T47D (cell line): ENCODE measurements at regions not wholly inside any gene's neighbourhood (a gene's known extent, or its start where the extent isn't known, plus 50 kb on each side); places are given as distances from the start of the nearest gene placed in this dataset.

ENCODE experiments used
- DNase-seq, 2 experiments: peaks; one replicate each; pipeline versions ENCODE4 v3.0.0 to v3.0.0-alpha.2; 2011 to 2012; ENCODE audit warnings: low read depth in 1 of 2, low spot score in 1 of 2
- JUND ChIP-seq: IDR thresholded peaks from 2 replicates; pipeline ENCODE4 v1.6.1; 2012; ENCODE audit warnings: low read depth
- in situ Hi-C: cut with HindIII; loops from 2 replicates; pipeline ENCODE4 v1.10.0; 2016; ENCODE audit warnings: low sequenced_read_pairs, low pct_unique_long_range_greater_than_20kb

DNA sequence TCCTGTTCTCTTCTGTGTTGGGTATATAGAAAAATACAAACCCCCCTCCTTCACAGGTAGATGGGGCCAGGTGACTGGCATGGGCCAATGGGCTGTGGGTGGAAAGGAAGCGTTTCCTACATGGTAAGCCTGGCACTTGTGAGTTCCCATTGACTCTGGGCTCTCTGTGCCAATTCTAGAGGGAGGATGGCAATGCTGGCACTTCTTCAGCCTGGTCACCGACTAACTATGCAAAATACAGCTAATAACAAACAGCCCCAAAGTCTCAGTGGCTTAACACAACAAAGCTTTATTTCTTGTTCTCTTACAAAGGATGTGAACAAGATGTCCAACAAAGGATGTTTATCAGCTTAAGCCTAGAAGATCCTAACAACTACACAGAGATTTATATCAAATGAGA is 258.1 kb downstream of the SYK start:
- in situ Hi-C loops = no loop called here
- TF ChIP-seq JUND = no peak
- DNase-seq = no peak

DNA sequence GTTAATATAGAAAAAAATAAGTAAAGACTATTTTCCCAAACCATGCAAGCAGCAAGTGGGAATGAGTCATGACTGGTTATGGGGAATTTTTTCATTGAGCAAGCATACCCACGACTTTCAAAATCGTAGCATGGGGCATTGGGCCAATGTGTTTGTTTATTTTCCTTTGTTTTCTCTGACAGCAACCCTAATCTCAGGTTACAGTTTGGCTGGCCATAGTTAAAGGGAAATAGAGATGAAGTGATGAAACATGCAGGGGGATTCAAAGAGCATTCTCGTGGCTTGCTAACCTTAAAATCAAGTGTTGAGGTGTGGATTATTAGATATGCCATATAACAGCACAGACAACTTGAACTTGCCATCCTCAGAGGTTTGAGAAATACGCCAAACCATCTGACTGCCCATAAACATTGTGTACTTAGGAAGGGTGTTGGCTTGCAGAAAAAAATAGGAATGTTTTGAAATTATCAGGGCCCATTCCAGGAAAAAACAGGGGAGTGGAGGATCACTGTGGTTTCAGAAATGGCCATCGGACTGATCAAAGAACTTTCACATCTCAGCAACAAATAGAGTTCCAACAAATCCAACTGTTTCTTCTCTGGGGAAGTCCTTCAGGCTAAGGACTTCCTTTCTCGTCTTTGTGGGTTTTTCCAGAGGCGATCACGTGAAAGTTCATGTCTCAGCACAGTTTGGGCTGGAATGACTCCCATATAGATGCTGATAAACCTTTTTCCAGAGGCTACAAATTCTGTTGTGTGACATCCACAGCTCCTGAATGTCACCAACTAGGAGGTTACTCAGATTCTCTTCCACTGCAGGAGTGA is 259.1 kb downstream of the SYK start:
- in situ Hi-C loops = no loop called here
- peak in 1 of 2 experiments; percentile 67 for DNase-seq

DNA sequence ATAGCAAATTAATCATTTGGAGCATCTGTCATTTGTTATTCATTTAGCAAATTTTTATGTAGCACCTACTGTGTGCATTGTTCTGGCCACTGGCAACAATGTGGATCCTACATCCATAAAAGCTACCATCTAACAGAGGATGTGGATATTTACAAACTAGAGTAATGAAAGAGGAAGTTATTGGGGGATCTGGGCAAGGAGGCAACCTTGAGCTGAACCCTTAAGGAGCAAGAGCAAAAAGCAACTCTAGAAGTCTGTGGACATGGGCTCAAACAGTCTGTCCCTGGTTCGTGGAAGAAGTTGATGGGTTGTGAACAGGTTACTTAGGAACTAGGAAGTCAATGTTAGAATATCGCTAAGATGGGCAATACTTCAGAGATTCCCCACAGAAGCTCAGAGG is 259.9 kb downstream of the SYK start:
- no peak for TF ChIP-seq JUND
- in situ Hi-C loops = no loop called here
- DNase-seq = no peak

More for the DNA sequence above, 259.1 kb downstream of the SYK start:
- TF ChIP-seq JUND = no peak

DNA sequence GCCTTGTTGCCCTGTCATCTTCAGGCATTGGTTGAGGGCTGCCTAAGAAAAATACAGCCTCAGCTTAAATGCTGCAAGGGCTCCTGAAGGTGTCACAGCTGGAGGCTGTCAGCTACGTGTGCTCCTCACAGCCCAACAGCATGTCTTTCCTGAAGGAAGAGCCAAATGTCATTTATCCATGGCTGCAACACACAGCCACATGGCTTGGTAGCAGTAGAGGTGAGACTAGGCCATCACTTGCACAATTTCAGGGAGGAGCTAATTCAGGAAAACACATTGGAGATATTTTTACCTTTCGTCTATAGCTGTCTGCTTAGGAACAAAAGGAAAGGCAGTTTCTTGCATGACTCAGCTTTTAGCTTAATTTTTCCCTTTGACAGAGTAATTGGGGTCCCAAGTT is 260.7 kb downstream of the SYK start:
- no peak for TF ChIP-seq JUND
- in situ Hi-C loops = no loop called here
- DNase-seq = no peak

DNA sequence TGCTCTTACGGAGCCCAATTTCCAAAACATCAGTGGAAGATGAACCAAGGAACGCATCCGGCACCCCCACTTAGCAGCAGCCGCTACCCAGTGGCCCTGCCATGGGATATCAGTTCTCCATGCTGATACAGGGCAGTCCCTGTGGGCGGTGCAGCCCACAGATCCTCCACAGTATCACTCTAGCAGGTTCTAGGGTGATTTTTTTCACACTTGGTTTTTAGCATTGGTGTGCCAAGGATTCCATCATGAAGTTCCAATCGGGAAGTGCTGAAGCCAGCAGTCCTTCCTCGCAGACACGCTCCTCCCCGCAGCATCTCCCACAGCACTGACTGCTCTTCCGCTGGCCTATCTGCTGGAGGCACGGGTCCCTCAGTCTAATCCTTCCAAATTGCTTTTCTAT is 261.9 kb downstream of the SYK start:
- no peak for TF ChIP-seq JUND
- no peak for DNase-seq
- in situ Hi-C loops = no loop called here

DNA sequence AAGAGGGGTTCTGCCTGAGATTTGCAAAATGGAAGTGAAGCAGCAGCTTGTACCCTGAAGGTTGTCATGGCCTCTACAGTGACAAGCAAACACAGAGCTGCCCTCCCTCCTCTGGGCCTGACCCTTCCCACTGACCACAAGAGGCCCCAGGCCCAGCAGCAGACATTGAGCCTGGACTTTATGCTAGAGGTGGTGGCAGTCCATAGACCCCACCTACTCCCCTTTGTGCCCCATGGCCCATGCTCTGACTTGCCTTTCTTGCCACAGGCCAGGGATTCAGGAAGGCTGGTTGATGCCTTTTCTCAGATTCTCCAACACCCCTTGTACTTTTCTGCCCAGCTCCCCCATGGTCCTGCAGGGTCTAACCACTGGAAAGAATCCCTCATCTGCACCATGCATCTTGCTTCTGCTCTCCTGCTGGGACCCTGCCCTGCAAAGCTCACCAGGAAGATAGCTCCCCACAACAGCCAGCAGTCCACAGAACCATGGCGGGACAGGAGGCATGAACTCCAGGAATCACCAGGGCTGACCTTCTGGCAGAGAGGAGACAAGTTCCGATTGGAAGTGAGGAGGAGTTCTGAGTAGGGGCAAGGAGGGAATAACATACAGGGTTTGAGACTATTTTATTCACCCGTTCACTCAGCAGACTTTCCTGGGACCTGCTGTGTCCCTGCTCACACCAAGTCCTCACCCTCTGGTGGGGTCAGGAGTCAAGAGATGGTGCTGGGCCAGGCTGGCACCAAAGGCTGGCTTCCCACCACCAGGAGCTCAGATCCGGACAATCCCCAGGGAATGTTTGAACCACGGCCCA is 263.8 kb downstream of the SYK start:
- TF ChIP-seq JUND = no peak
- in situ Hi-C loops = no loop called here

DNA sequence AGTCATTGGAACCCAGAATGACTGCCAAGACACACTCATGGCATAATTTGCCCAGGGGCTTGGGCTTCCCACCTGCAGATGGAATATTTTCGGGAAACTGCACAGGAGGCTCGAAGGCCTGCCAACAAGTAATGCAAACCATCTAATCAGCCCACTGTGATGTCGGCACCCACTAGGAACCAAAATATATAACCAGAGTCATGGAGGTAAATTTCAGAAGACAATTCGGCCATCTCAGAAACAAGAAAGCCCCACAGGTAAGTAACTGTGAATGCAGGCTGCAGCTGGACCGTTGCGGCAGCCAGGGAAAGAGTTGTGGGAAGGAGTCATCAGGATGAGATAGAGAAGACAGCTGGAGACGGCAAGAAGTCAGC is 264.4 kb downstream of the SYK start:
- no peak for DNase-seq
- in situ Hi-C loops = no loop called here
- no peak for TF ChIP-seq JUND

More for the DNA sequence above, 263.8 kb downstream of the SYK start:
- DNase-seq = no peak

DNA sequence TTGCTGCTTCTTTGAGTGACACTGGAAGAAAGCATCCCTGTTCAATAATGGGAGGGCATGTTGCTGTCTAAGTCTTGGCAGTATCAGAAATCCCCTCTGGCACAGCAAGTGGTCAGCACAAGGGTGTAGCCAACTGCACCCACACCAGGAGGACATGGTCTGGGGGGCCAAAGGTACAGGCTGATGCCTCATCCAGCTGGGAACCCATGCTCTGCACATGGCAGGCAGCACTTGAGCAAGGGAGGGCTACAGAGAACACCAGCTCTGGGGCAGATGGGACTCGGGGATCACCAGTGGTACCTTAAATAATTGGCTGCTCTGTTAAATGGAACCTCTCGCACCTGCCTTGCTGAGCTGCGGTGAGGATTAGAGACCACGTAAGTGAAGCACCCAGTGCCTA is 265.2 kb downstream of the SYK start:
- no peak for DNase-seq
- in situ Hi-C loops = no loop called here
- no peak for TF ChIP-seq JUND

DNA sequence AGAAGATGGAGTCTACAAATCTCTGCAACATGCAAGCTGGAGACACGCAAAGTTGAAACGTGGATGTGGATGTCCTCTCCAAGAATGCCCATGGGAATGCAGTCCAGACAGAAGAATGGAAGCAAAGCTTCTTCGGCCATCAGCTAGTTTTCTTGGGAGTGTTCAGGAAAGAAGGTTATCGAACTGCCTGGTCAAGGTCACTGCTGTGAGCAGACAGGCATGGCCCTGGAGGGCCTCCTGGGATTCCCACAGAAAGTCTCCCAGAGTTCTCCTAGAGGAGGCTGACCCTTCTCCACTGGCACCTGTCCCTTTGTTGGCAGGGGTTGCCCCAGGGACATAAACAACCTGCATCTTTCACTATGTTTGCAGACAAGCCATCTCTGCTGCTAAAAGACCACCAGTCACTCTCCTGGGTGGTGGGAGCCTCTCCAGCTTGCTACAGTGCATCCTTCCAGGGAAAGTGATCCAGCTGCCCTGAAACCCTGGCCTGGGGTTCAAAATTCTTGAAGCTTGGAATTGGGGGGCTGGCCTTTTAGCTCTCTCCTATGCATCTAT is 265.8 kb downstream of the SYK start:
- no peak for TF ChIP-seq JUND
- no peak for DNase-seq
- in situ Hi-C loops = no loop called here

DNA sequence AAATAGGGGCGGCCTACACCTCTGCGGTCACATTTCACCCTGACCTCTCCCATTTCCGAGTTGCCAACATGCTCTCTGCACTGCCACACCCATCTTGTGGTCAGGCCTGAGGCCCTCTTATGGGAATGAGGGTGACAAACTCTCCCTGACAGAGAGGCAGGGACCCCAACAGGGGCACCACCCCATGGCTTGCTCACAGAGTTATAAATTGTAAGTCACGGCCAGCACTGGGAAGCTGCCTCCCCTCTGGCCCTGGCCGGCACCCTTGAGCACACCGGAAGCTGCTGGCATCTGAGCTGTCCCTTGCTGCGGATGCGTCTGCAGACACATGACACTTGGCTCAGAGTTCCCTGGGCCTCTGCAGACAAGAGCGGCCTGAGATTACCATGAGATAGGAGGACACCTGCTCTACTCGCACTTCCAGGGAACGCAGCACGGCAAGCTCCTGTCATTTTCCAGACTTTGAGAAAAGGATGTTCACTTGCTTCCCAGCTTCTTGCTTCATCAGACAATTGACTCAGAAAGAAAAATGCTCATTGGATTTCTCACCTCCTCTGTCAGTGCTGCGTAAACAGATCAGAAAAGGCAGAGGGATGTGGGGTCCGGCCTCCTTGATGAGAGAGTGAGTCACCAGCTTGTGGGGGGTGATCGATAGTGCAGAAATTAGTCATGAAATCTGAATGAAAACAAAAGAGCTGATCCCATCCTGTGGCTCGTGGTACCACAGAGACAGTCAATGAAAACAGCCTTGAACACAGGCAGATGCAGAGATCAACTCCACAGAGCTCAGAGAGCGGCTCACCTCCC is 269.8 kb downstream of the SYK start:
- TF ChIP-seq JUND = no peak

DNA sequence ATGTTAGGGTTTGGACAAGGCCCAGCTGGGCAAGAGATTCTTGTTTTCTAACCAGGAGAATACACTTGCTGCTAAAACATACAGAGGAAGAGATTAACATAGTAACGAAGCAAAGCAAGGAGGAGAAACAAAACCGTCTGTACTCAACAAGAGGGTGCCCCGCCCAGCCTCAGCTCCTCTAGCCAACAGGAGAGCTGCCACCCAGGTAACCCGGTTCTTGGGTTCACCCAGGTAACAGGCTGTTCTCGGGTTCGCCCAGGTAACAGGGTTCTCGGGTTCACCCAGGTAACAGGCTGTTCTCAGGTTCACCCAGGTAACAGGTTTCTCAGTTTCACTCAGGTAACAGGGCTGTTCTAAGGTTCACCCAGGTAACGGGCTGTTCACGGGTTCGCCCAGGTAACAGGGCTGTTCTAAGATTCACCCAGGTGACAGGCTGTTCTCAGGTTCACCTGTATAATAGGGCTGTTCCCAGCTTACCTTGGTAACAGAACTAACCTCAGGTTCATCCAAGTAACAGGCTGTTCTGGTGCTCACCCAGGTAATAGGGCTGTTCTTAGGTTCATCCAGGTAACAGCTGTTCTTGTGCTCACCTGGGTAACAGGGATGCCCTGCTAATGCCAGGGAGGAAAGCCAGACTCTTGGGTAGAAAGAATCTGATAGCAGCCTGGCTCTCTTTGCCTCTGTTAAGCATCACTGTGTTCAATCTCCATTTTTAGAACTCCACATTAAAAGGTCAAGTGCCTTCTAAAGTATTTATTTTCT is 271.6 kb downstream of the SYK start:
- no peak for TF ChIP-seq JUND
- no peak for DNase-seq
- in situ Hi-C loops = no loop called here

More for the DNA sequence above, 269.8 kb downstream of the SYK start:
- no peak for DNase-seq
- in situ Hi-C loops = no loop called here
